Suprapubic skin (tissue), 4 donors: ENCODE measurements at regions not wholly inside any gene's neighbourhood (a gene's known extent, or its start where the extent isn't known, plus 50 kb on each side); places are given as distances from the start of the nearest gene placed in this dataset.

Experiments used
- DNase-seq, 2 donors: peaks; one replicate each; pipeline ENCODE4 v3.0.0-alpha.2; 2019; ENCODE audit warnings: low spot score in 2 of 2
- H3K27ac ChIP-seq: fragments of 200-600 bp; sonication (generic); one replicate; pipeline ENCODE4 v1.5.1; 2019
- H3K27me3 ChIP-seq: fragments of 200-600 bp; sonication (generic); one replicate; pipeline ENCODE4 v1.5.1; 2019
- H3K36me3 ChIP-seq: fragments of 200-600 bp; sonication (generic); one replicate; pipeline ENCODE4 v1.5.1; 2019
- H3K4me1 ChIP-seq: fragments of 200-600 bp; sonication (generic); one replicate; pipeline ENCODE4 v1.5.1; 2019
- H3K4me3 ChIP-seq: fragments of 200-600 bp; sonication (generic); one replicate; pipeline ENCODE4 v1.5.1; 2019; ENCODE audit warnings: mild to moderate bottlenecking
- H3K9me3 ChIP-seq: fragments of 200-600 bp; sonication (generic); one replicate; pipeline ENCODE4 v1.5.1; 2019
- EP300 ChIP-seq: sonication (generic); formaldehyde crosslinking; IDR thresholded peaks from one replicate; pipeline ENCODE4 v1.6.1; 2017; ENCODE audit warnings: antibody characterized with exemption
- POLR2A ChIP-seq, 2 donors: fragments of 450-650 bp; IDR thresholded peaks; one replicate each; pipeline ENCODE4 v1.6.1; 2017; ENCODE audit warnings: antibody characterized with exemption in 2 of 2, mild to moderate bottlenecking in 2 of 2, moderate library complexity in 2 of 2
- POLR2AphosphoS5 ChIP-seq, 3 donors: sonication (generic); formaldehyde crosslinking; IDR thresholded peaks; one replicate each; pipeline ENCODE4 v1.6.1; 2017; ENCODE audit warnings: antibody characterized with exemption in 3 of 3
- WGBS: methylation state at CpG from one replicate; pipeline ENCODE4 v1.1.5; 2018; 5-methylcytosine and 5-hydroxymethylcytosine counted together
- TF ChIP-seq, protein P1 (sequence below), 2 donors: fragments of 200-600 bp in 1 of 2; fragments of 450-650 bp in 1 of 2; sonication (generic) in 1 of 2; IDR thresholded peaks; one replicate each; pipeline ENCODE4 v1.5.1; 2016 to 2019; ENCODE audit warnings: antibody characterized with exemption in 2 of 2, mild to moderate bottlenecking in 1 of 2, moderate library complexity in 1 of 2

DNA sequence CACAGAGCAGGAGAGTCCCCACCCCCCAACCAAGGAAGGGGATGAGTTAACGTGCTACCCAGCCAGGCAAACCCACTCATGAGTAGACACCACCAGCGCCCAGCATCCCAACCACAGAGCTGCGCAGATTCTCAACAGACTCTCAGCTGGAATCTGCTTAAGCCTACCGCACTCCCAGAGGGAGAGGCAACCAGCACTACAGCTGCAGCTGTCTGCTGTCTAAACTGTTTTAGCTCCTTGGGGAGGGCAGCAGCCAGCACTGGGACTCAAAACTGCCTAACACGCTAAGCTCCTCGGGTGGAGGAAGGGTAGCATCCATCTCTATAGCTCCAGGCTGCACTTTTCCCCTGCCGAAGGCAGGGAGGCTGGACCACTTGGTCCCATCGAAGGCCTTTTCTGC lies 539.8 kb downstream of the EPHA7 start:
- H3K27me3 ChIP-seq: no peaks in the 10 kb centered on the region
- 95% methylated on average over 8 of the region's 8 CpGs for WGBS
- peaks cover 15% of the 10 kb centered on the region for H3K9me3 ChIP-seq
- TF ChIP-seq EP300: no peak
- TF ChIP-seq POLR2AphosphoS5 (IDR thresholded peaks at IDR 0.05): no peak
- TF ChIP-seq, protein P1, sequence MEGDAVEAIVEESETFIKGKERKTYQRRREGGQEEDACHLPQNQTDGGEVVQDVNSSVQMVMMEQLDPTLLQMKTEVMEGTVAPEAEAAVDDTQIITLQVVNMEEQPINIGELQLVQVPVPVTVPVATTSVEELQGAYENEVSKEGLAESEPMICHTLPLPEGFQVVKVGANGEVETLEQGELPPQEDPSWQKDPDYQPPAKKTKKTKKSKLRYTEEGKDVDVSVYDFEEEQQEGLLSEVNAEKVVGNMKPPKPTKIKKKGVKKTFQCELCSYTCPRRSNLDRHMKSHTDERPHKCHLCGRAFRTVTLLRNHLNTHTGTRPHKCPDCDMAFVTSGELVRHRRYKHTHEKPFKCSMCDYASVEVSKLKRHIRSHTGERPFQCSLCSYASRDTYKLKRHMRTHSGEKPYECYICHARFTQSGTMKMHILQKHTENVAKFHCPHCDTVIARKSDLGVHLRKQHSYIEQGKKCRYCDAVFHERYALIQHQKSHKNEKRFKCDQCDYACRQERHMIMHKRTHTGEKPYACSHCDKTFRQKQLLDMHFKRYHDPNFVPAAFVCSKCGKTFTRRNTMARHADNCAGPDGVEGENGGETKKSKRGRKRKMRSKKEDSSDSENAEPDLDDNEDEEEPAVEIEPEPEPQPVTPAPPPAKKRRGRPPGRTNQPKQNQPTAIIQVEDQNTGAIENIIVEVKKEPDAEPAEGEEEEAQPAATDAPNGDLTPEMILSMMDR (IDR thresholded peaks at IDR 0.05): no peak
- no peak for TF ChIP-seq POLR2A (IDR thresholded peaks at IDR 0.05)
- no peaks in the 10 kb centered on the region for H3K4me1 ChIP-seq
- H3K36me3 ChIP-seq: no peaks in the 10 kb centered on the region
- no peak overlapping the region for H3K4me3 ChIP-seq
- no peak for DNase-seq
- no peak overlapping the region for H3K27ac ChIP-seq

DNA sequence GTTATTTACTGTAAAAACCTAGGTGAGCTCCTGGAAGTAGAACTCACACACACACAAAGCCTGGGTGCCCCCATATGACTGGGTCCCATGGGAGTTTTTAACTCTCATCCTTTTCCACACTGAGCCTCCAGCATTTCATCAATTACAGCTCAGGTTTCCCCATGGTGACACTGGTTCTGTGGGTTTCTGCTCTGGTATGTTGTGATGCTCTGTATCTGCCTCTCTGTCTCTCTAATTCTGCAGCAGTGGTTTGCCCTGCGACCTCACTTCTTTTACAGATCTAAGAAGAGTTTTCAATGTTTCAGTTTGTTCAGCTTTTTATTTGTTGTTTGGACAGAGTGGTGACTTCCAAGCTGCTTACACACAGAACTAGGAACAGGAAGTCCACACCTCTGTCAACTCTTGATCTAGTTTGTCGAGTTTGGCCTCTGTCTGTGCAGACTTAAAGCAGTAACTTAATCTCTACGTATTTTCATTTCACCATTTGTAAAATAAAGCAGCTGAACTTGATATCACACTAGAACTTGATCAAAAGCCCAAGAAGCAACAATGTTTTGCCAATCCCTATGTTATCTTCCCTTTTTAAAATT lies 554.3 kb downstream of the EPHA7 start:
- no peak overlapping the region for H3K27ac ChIP-seq
- WGBS: 61% methylated on average over 3 of the region's 3 CpGs

DNA sequence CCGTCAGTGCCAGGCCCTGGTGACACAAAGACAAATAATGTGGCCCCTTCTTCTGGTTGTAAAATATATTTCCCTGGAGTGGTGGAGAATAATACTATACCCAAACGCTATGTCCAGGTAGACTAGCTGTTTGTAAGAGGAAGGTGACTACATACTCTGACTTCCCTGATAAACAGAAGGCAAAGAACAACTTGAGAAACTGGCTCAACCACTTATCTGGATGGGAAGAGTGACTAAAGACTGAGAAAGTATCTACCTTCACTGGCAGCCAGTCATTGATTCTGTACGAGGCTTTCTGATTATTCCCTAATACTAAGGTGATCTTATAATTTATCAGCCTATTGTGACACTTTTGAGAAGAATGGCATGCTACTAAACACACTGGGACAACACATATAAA lies 569.7 kb downstream of the EPHA7 start:
- no peak overlapping the region for H3K4me3 ChIP-seq
- H3K36me3 ChIP-seq: no peaks in the 10 kb centered on the region
- no peak overlapping the region for H3K27ac ChIP-seq
- H3K9me3 ChIP-seq: peaks cover 4% of the 10 kb centered on the region
- no peak for DNase-seq
- no peaks in the 10 kb centered on the region for H3K27me3 ChIP-seq
- 79% methylated on average over 3 of the region's 3 CpGs for WGBS
- no peaks in the 10 kb centered on the region for H3K4me1 ChIP-seq
- TF ChIP-seq, protein P1 (IDR thresholded peaks at IDR 0.05): no peak
- TF ChIP-seq EP300: no peak
- TF ChIP-seq POLR2AphosphoS5 (IDR thresholded peaks at IDR 0.05): no peak
- no peak for TF ChIP-seq POLR2A (IDR thresholded peaks at IDR 0.05)

More for the DNA sequence above, 554.3 kb downstream of the EPHA7 start:
- no peaks in the 10 kb centered on the region for H3K36me3 ChIP-seq
- TF ChIP-seq POLR2AphosphoS5 (IDR thresholded peaks at IDR 0.05) (no peak), POLR2A (IDR thresholded peaks at IDR 0.05) (no peak), EP300 (no peak)
- TF ChIP-seq, protein P1 (IDR thresholded peaks at IDR 0.05): no peak
- H3K4me1 ChIP-seq: no peaks in the 10 kb centered on the region
- no peak overlapping the region for H3K4me3 ChIP-seq
- peaks cover 4% of the 10 kb centered on the region for H3K9me3 ChIP-seq
- DNase-seq: no peak
- no peaks in the 10 kb centered on the region for H3K27me3 ChIP-seq

DNA sequence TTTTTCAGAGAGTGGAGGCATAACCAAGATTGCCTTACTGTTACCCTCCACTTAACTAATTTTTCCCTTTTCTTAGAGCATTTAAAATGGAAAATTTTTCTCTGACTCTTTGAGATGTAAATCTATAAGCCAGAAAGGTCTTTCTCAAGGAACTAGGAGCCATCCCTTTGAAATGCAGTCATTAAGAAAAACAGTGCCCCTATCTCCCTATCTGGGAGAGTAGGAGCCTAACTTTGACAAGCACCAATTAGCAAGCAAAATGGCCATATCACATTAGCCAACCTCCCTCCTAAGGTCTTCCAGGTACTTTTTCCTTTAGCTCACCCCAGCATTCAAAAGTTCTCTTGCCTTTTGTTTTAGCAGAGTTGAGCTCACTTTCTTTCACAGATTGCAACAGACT lies 570.5 kb downstream of the EPHA7 start:
- DNase-seq: no peak
- Histone ChIP-seq H3K4me1 (no peaks in the 10 kb centered on the region), H3K9me3 (peaks cover 4% of the 10 kb centered on the region), H3K36me3 (no peaks in the 10 kb centered on the region), H3K4me3 (no peak overlapping the region), H3K27me3 (no peaks in the 10 kb centered on the region), H3K27ac (no peak overlapping the region)
- TF ChIP-seq POLR2A (IDR thresholded peaks at IDR 0.05): no peak
- TF ChIP-seq, protein P1 (IDR thresholded peaks at IDR 0.05): no peak
- TF ChIP-seq POLR2AphosphoS5 (IDR thresholded peaks at IDR 0.05): no peak
- TF ChIP-seq EP300: no peak

DNA sequence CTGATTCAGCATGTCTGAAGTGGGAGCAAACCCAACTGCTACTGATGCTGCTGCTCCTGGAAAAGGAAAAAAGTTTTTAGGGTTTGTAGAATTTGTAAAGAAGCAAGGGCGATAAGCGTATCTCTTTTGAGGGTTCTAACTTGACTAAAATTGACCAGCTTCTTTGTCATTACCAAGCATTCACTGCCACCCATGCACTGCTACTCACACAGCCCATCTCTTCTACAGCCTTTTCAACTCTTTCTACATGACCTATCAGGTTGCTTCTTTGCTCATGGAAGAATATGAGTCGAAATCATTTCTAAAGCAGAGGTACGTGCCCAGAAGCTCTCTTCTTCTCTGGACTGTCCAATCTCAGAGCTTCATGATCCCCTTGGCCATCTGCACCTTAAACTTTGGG lies 570.9 kb downstream of the EPHA7 start:
- no peak overlapping the region for H3K4me3 ChIP-seq
- no peak overlapping the region for H3K27ac ChIP-seq
- peaks cover 4% of the 10 kb centered on the region for H3K9me3 ChIP-seq
- no peaks in the 10 kb centered on the region for H3K36me3 ChIP-seq
- 78% methylated on average over 4 of the region's 4 CpGs for WGBS
- H3K27me3 ChIP-seq: no peaks in the 10 kb centered on the region
- no peaks in the 10 kb centered on the region for H3K4me1 ChIP-seq
- no peak for DNase-seq
- TF ChIP-seq EP300 (no peak), POLR2A (IDR thresholded peaks at IDR 0.05) (no peak), POLR2AphosphoS5 (IDR thresholded peaks at IDR 0.05) (no peak)
- TF ChIP-seq, protein P1 (IDR thresholded peaks at IDR 0.05): no peak
